ENCODE measurements at regions not wholly inside any gene's neighbourhood (a gene's known extent, or its start where the extent isn't known, plus 50 kb on each side); places are given as distances from the start of the nearest gene placed in this dataset.

GRCh38 chr12:76633415-76633814, 73.8 kb upstream of the OSBPL8 start:
- H3K9me3 ChIP-seq = no peaks in the 10 kb centered on the region
- no peak overlapping the region for H3K4me3 ChIP-seq
- intact Hi-C loops (cut with DNase I; ENCODE audit: low total_unique reads) = no loop called here
- no peaks in the 10 kb centered on the region for H3K4me1 ChIP-seq
- TF ChIP-seq CTCF (IDR thresholded peaks at IDR 0.05) = no peak
- no peak for TF ChIP-seq POLR2A (IDR thresholded peaks at IDR 0.05)
- H3K27me3 ChIP-seq = no peaks in the 10 kb centered on the region
- no peaks in the 10 kb centered on the region for H3K36me3 ChIP-seq (ENCODE audit: low read depth, missing control alignments)
- DNase-seq = no peak
- no peak overlapping the region for H3K27ac ChIP-seq

- Histone ChIP-seq H3K27ac (no peak overlapping the region), H3K4me3 (no peak overlapping the region), H3K9me3 (no peaks in the 10 kb centered on the region), H3K27me3 (no peaks in the 10 kb centered on the region), H3K36me3 (ENCODE audit: low read depth, missing control alignments) (no peaks in the 10 kb centered on the region), H3K4me1 (no peaks in the 10 kb centered on the region)
- WGBS, 2 donors = 82 to 86% methylated on average over 4 of the region's 4 CpGs
- intact Hi-C loops (cut with DNase I; ENCODE audit: low total_unique reads) = no loop called here
- TF ChIP-seq POLR2A (IDR thresholded peaks at IDR 0.05) (no peak), CTCF (IDR thresholded peaks at IDR 0.05) (no peak)
- no peak for DNase-seq
Measured at GRCh38 chr12:76634133-76634532, 74.6 kb upstream of the OSBPL8 start.

- H3K27ac ChIP-seq = no peak overlapping the region
- no peaks in the 10 kb centered on the region for H3K9me3 ChIP-seq
- no peak for DNase-seq
- no peak overlapping the region for H3K4me3 ChIP-seq
- WGBS, 2 donors = 63 to 67% methylated on average over 5 of the region's 5 CpGs
- TF ChIP-seq CTCF (IDR thresholded peaks at IDR 0.05) (no peak), POLR2A (IDR thresholded peaks at IDR 0.05) (no peak)
- no peaks in the 10 kb centered on the region for H3K27me3 ChIP-seq
- intact Hi-C loops (cut with DNase I; ENCODE audit: low total_unique reads) = no loop called here
- H3K4me1 ChIP-seq = no peaks in the 10 kb centered on the region
- no peaks in the 10 kb centered on the region for H3K36me3 ChIP-seq (ENCODE audit: low read depth, missing control alignments)
Measured at GRCh38 chr12:76636121-76636692, 76.6 kb upstream of the OSBPL8 start.

- no peak overlapping the region for H3K4me3 ChIP-seq
Measured at GRCh38 chr12:76637807-76638206, 78.2 kb upstream of the OSBPL8 start.

More at GRCh38 chr12:76637807-76638206, 78.2 kb upstream of the OSBPL8 start:
- WGBS, 2 donors = 80 to 91% methylated on average over 3 of the region's 3 CpGs
- intact Hi-C loops (cut with DNase I; ENCODE audit: low total_unique reads) = no loop called here
- no peaks in the 10 kb centered on the region for H3K4me1 ChIP-seq
- no peak for DNase-seq
- no peak overlapping the region for H3K27ac ChIP-seq
- TF ChIP-seq CTCF (IDR thresholded peaks at IDR 0.05) (no peak), POLR2A (IDR thresholded peaks at IDR 0.05) (no peak)
- no peaks in the 10 kb centered on the region for H3K27me3 ChIP-seq
- no peaks in the 10 kb centered on the region for H3K36me3 ChIP-seq (ENCODE audit: low read depth, missing control alignments)
- H3K9me3 ChIP-seq = no peaks in the 10 kb centered on the region

All from testis (tissue), 2 donors.